ENCODE measurements at regions not wholly inside any gene's neighbourhood (a gene's known extent, or its start where the extent isn't known, plus 50 kb on each side); places are given as distances from the start of the nearest gene placed in this dataset.

- TF ChIP-seq EZH2 (IDR thresholded peaks at IDR 0.05) (no peak), POLR2AphosphoS5 (IDR thresholded peaks at IDR 0.05; ENCODE audit: borderline replicate concordance, low read depth, low read length) (no peak), FOXP2 (optimal IDR thresholded peaks at IDR 0.05; ENCODE audit: control extremely low read depth, extremely low read length, insufficient read depth) (no peak)
These were observed 343.1 kb upstream of the NOCT start for GRCh38 chr4:138672393-138672976.
